Stimulated activated CD8-positive, alpha-beta memory T cell treated with anti-CD3 and anti-CD28 coated beads, Interleukin-2, amount 100 ng/mL, for 48 hours (primary cell): ENCODE measurements at regions not wholly inside any gene's neighbourhood (a gene's known extent, or its start where the extent isn't known, plus 50 kb on each side); places are given as distances from the start of the nearest gene placed in this dataset.
"Not testable (repeated sequence)": the region's sequence is repeated elsewhere in the genome, so short reads cannot be mapped to it uniquely, and the experiment has no call there.

Experiments
- DNase-seq, 2 donors: peaks; one replicate each; pipeline ENCODE4 v3.0.0-alpha.2; 2020; ENCODE audit warnings: low read depth in 2 of 2

GRCh38 chr5:164300295-164300694 lies 794.9 kb downstream of the MAT2B start:
- no peak for DNase-seq

GRCh38 chr5:164301136-164301535 lies 795.7 kb downstream of the MAT2B start:
- DNase-seq: no peak

GRCh38 chr5:164301708-164302107 lies 796.3 kb downstream of the MAT2B start:
- DNase-seq: no peak

- DNase-seq: no peak
These were observed 797.3 kb downstream of the MAT2B start for GRCh38 chr5:164302533-164303235.

- no peak for DNase-seq
These were observed 798.3 kb downstream of the MAT2B start for GRCh38 chr5:164303646-164304215.

GRCh38 chr5:164306662-164307061 lies 801.2 kb downstream of the MAT2B start:
- no peak for DNase-seq

GRCh38 chr5:164312801-164313200 lies 807.4 kb downstream of the MAT2B start:
- DNase-seq: no peak

GRCh38 chr5:164317676-164318075 lies 812.3 kb downstream of the MAT2B start:
- no peak for DNase-seq

- DNase-seq: no peak
These were observed 813.7 kb downstream of the MAT2B start for GRCh38 chr5:164319161-164319560.

GRCh38 chr5:164324239-164324638 lies 818.8 kb downstream of the MAT2B start:
- no peak for DNase-seq

- no peak for DNase-seq
These were observed 820.8 kb downstream of the MAT2B start for GRCh38 chr5:164326219-164326618.

GRCh38 chr5:164327166-164327565 lies 821.7 kb downstream of the MAT2B start:
- not testable (repeated sequence) for DNase-seq

- no peak for DNase-seq
These were observed 827.2 kb downstream of the MAT2B start for GRCh38 chr5:164332349-164333196.

- no peak for DNase-seq
These were observed 830.4 kb downstream of the MAT2B start for GRCh38 chr5:164335837-164336236.

- no peak for DNase-seq
These were observed 830.9 kb downstream of the MAT2B start for GRCh38 chr5:164336276-164336675.

GRCh38 chr5:164336906-164337305 lies 831.5 kb downstream of the MAT2B start:
- DNase-seq: no peak

- DNase-seq: no peak
These were observed 835.7 kb downstream of the MAT2B start for GRCh38 chr5:164341056-164341619.

- no peak for DNase-seq
These were observed 839.9 kb downstream of the MAT2B start for GRCh38 chr5:164345173-164345849.

- no peak for DNase-seq
These were observed 840.4 kb downstream of the MAT2B start for GRCh38 chr5:164345853-164346252.

GRCh38 chr5:164346785-164347630 lies 841.6 kb downstream of the MAT2B start:
- DNase-seq: no peak

- no peak for DNase-seq
These were observed 844.8 kb downstream of the MAT2B start for GRCh38 chr5:164350236-164350635.
